T1000 (cell line): ENCODE measurements at regions not wholly inside any gene's neighbourhood (a gene's known extent, or its start where the extent isn't known, plus 50 kb on each side); places are given as distances from the start of the nearest gene placed in this dataset.

Source experiments
- DNase-seq: peaks from one replicate; lab custom pipeline; 2025; ENCODE audit warnings: mixed read lengths; lab: John Stamatoyannopoulos, UW

GRCh38 chrX:109928596-109929335, 74.1 kb upstream of the TMEM164 start:
- DNase-seq, result no peak

- DNase-seq, result no peak
Observed at GRCh38 chrX:109931677-109932076, 71.2 kb upstream of the TMEM164 start.

GRCh38 chrX:109934434-109934833, 68.5 kb upstream of the TMEM164 start:
- DNase-seq, result no peak

- DNase-seq, result no peak
Observed at GRCh38 chrX:109934935-109935334, 68.0 kb upstream of the TMEM164 start.

- DNase-seq, result no peak
Observed at GRCh38 chrX:109936114-109936513, 66.8 kb upstream of the TMEM164 start.

GRCh38 chrX:109936598-109936997, 66.3 kb upstream of the TMEM164 start:
- DNase-seq, result no peak

GRCh38 chrX:109939498-109939897, 63.4 kb upstream of the TMEM164 start:
- DNase-seq, result no peak

- DNase-seq, result no peak
Observed at GRCh38 chrX:109940411-109940810, 62.5 kb upstream of the TMEM164 start.

GRCh38 chrX:109943092-109943739, 59.7 kb upstream of the TMEM164 start:
- no peak for DNase-seq

GRCh38 chrX:109943740-109944092, 59.2 kb upstream of the TMEM164 start:
- no peak for DNase-seq

GRCh38 chrX:109952050-109952449, 50.9 kb upstream of the TMEM164 start:
- no peak for DNase-seq

- DNase-seq, result no peak
Observed at GRCh38 chrX:109952985-109953905, 49.7 kb upstream of the TMEM164 start.
